Neuron (in vitro differentiated cells): ENCODE measurements at regions not wholly inside any gene's neighbourhood (a gene's known extent, or its start where the extent isn't known, plus 50 kb on each side); places are given as distances from the start of the nearest gene placed in this dataset.
"Not testable (repeated sequence)": the region's sequence is repeated elsewhere in the genome, so short reads cannot be mapped to it uniquely, and the experiment has no call there.

Experiments
- H2AFZ ChIP-seq: one replicate; pipeline ENCODE4 v1.6.1; 2013; ENCODE audit warnings: low read depth, mild to moderate bottlenecking, inconsistent platforms, low read length, moderate library complexity
- H3K27me3 ChIP-seq: one replicate; pipeline ENCODE4 v1.6.1; 2013; ENCODE audit warnings: low read length; ENCODE audit not compliant: insufficient read depth
- H3K36me3 ChIP-seq: one replicate; pipeline ENCODE4 v1.6.1; 2013; ENCODE audit warnings: low read length; ENCODE audit not compliant: insufficient read depth
- H3K4me1 ChIP-seq: one replicate; pipeline ENCODE4 v1.6.1; 2013; ENCODE audit warnings: low read length; ENCODE audit not compliant: insufficient read depth
- H3K4me3 ChIP-seq: 2 replicates; pipeline ENCODE4 v1.5.1; 2013; ENCODE audit warnings: mild to moderate bottlenecking, low read length, moderate library complexity
- H3K9me3 ChIP-seq: one replicate; pipeline ENCODE4 v1.6.1; 2013; ENCODE audit warnings: low read length

GRCh38 chr5:99509064-99509463 is 580.3 kb upstream of the CHD1 start:
- not testable (repeated sequence) for H3K27me3 ChIP-seq, H3K4me1 ChIP-seq, H2AFZ ChIP-seq, H3K9me3 ChIP-seq, H3K4me3 ChIP-seq, H3K36me3 ChIP-seq

DNA sequence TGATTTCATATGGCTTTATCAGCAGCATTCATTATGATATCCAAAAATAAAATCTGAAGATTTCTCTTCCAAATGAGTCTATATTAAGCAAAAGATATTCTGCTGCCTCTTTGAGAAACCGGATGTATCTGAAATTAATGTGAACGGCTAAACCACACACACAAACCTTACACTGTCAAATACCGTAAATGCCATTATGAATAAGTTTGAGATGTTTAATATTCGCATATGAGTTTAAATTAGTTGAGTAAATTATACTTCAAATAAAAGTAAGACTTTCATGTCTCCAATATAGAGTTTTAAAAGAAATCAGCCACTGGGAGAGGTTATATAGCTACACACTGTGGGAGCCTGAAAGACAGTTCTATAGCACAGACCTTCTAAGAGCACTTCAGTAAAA is 566.6 kb upstream of the CHD1 start:
- not testable (repeated sequence) for H2AFZ ChIP-seq, H3K4me1 ChIP-seq, H3K27me3 ChIP-seq, H3K36me3 ChIP-seq, H3K9me3 ChIP-seq, H3K4me3 ChIP-seq

- H3K27me3 ChIP-seq, H3K4me3 ChIP-seq, H3K36me3 ChIP-seq, H3K9me3 ChIP-seq, H2AFZ ChIP-seq, H3K4me1 ChIP-seq: not testable (repeated sequence)
Observed at GRCh38 chr5:99478450-99478849, 549.6 kb upstream of the CHD1 start.

DNA sequence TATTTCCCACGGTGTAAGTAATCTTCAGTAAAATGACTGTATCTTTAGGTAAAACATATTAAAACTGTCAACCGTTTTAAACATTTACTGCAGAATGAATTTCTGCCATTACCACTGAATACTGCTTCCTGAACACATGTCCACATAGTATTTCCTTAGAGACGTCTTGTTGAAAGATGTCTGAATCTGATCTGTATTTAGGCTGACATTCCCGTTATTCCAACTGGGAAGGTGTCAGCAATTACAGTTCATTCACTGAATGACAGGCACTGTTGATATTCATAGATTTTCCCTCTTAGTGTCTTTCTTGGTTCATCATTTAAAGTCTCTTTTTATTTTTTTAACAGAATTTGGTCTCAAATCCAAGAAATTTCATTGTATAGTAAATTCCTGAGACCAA is 544.5 kb upstream of the CHD1 start:
- not testable (repeated sequence) for H3K4me1 ChIP-seq, H3K4me3 ChIP-seq

DNA sequence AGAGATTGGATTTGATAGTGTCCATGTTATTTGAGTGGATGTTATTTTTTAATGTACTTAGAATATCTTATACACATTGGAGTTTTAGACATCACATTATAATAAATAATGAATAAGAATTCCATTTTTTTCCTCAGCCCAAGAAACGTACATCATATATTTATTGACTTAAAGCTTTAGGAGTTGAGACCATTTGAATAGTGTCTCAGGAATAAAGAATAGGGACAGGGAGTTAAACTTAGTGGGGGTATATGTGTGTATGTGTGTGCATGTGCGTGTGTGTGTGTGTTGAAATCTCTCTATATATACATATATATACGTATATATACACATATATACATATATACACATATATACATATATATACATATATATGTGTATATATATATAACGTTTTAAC is 542.9 kb upstream of the CHD1 start:
- not testable (repeated sequence) for H3K9me3 ChIP-seq, H3K4me3 ChIP-seq, H3K4me1 ChIP-seq, H3K36me3 ChIP-seq, H2AFZ ChIP-seq, H3K27me3 ChIP-seq

More for the DNA sequence above, 544.5 kb upstream of the CHD1 start:
- not testable (repeated sequence) for H3K27me3 ChIP-seq, H2AFZ ChIP-seq, H3K36me3 ChIP-seq, H3K9me3 ChIP-seq

DNA sequence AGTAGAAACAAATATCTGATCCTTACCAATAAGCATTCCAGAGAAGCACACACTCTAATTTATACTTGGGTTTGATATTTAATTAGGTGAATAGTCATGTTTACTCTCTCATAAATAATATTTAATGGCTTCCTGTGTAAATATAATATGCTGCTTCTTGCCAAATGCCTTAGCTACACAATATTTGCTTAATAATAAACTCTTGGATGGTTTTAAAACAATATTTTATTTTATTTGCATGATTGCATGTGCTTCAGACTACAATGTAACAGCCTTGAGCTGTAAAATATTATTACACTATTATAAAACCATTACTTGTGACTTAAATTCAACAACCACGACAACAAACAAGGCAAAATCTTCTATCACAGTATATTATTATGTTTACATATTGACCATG is 542.4 kb upstream of the CHD1 start:
- H3K9me3 ChIP-seq, H3K4me1 ChIP-seq, H3K27me3 ChIP-seq, H3K36me3 ChIP-seq, H2AFZ ChIP-seq, H3K4me3 ChIP-seq: not testable (repeated sequence)

DNA sequence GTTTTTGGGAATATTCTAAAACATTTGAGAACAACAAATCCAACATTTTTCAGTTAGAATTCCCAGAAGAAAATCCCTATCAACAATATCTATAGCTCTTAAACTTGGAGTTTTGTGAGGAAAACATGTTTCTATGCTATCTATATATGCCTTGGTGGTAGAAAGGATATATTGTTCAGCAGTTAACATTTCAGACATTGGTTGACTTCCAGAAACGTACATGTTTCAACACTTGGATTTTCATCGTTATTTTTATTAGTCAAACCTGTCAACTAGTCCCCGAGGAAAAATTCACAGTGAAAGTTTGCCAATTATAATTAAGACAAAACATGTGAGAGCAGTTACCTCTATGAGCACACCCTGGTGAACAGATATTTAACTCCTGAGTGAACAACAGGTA is 541.8 kb upstream of the CHD1 start:
- not testable (repeated sequence) for H2AFZ ChIP-seq, H3K27me3 ChIP-seq, H3K4me3 ChIP-seq, H3K4me1 ChIP-seq, H3K36me3 ChIP-seq, H3K9me3 ChIP-seq

DNA sequence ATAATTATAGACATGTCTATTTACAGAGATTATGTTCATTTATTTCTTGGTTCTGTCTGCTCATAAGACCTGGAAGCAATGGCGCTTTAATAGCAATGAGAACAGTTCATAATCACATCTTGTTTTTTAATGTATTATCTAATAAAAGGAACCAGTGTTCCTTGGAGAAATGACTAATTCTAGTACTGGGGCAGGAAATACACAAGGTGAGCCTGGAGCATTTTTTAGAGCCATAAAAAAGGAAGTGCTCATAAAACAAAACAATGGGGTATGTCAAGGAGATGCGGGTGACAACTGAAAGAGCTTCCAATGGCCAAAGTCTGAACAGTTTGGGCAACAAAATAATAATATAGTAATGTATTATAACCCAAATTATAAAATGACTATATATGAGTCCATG is 531.9 kb upstream of the CHD1 start:
- no peak overlapping the region for H3K4me3 ChIP-seq
- no peaks in the 10 kb centered on the region for H3K9me3 ChIP-seq
- H3K36me3 ChIP-seq, result no peaks in the 10 kb centered on the region
- no peak overlapping the region for H2AFZ ChIP-seq
- no peaks in the 10 kb centered on the region for H3K27me3 ChIP-seq
- H3K4me1 ChIP-seq, result no peaks in the 10 kb centered on the region

DNA sequence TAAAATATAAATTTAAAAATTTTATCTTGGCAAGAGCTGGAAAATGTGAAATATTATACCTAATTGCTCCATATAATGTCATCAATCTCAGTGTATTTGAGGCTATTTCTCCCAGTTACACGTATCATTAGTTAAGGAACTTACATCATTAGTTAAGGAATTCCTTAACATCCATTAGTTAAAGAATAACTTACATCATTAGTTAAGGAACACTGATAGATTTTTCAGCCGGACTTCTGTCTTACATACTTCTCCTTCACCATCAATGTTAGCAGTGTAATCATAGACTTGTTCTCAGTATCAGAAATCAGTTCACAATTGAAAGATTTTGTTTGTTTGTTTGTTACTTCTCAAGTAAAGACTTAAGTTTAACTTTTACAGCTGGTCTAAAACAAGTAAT is 524.4 kb upstream of the CHD1 start:
- Histone ChIP-seq H3K4me3 (no peak overlapping the region), H3K27me3 (no peaks in the 10 kb centered on the region), H3K4me1 (no peaks in the 10 kb centered on the region), H3K9me3 (no peaks in the 10 kb centered on the region), H3K36me3 (no peaks in the 10 kb centered on the region), H2AFZ (no peak overlapping the region)

DNA sequence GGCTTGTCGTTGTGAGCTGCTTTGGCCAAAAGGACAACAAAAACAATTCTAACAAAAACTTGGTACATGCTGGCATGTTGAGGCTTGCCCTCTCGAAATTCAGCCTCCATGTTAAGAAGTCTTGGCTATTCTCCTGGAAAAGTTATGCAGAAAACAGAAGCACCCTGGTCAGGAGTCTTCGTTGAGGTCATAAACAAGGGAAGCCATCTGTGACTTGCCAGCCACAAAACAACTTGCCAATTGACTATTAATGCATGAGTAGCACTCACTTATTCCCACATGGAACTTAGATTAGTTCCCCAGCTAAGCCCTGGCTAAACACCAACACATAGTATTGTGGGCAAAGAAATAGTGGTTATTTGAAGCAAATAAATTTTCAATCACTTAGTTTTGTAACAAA is 521.0 kb upstream of the CHD1 start:
- no peaks in the 10 kb centered on the region for H3K4me1 ChIP-seq
- no peak overlapping the region for H3K4me3 ChIP-seq
- H3K9me3 ChIP-seq, result no peaks in the 10 kb centered on the region
- H2AFZ ChIP-seq, result no peak overlapping the region
- H3K36me3 ChIP-seq, result no peaks in the 10 kb centered on the region
- H3K27me3 ChIP-seq, result no peaks in the 10 kb centered on the region

GRCh38 chr5:99445805-99446204 is 517.0 kb upstream of the CHD1 start:
- no peaks in the 10 kb centered on the region for H3K27me3 ChIP-seq
- no peaks in the 10 kb centered on the region for H3K9me3 ChIP-seq
- no peaks in the 10 kb centered on the region for H3K36me3 ChIP-seq
- no peaks in the 10 kb centered on the region for H3K4me1 ChIP-seq
- no peak overlapping the region for H3K4me3 ChIP-seq
- no peak overlapping the region for H2AFZ ChIP-seq

GRCh38 chr5:99441235-99441634 is 512.4 kb upstream of the CHD1 start:
- Histone ChIP-seq H3K9me3 (no peaks in the 10 kb centered on the region), H2AFZ (no peak overlapping the region), H3K27me3 (no peaks in the 10 kb centered on the region), H3K36me3 (no peaks in the 10 kb centered on the region), H3K4me1 (no peaks in the 10 kb centered on the region), H3K4me3 (no peak overlapping the region)

GRCh38 chr5:99438619-99439018 is 509.8 kb upstream of the CHD1 start:
- Histone ChIP-seq H3K27me3 (no peaks in the 10 kb centered on the region), H3K9me3 (no peaks in the 10 kb centered on the region), H3K4me1 (no peaks in the 10 kb centered on the region), H2AFZ (no peak overlapping the region), H3K36me3 (no peaks in the 10 kb centered on the region), H3K4me3 (no peak overlapping the region)

DNA sequence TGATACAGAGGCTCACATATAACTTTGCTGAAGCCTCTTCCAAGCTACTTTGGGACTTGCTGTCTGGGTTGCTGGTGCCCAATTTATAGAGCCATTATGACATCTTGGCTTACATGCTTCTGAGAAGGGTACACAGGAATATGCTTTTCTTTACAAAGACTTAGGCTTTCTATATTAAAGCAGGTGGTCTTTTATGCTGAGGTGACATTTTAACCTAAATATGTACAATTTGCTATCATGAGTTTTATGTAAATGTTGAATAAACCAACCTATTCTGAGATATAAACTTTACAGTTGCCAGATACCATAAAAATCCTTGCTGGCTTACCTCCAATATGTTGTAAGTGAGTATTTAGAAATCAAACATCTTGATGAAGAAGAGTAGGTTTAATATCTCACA is 509.2 kb upstream of the CHD1 start:
- Histone ChIP-seq H3K36me3 (no peaks in the 10 kb centered on the region), H3K9me3 (no peaks in the 10 kb centered on the region), H3K27me3 (no peaks in the 10 kb centered on the region), H3K4me1 (no peaks in the 10 kb centered on the region), H3K4me3 (no peak overlapping the region), H2AFZ (no peak overlapping the region)

DNA sequence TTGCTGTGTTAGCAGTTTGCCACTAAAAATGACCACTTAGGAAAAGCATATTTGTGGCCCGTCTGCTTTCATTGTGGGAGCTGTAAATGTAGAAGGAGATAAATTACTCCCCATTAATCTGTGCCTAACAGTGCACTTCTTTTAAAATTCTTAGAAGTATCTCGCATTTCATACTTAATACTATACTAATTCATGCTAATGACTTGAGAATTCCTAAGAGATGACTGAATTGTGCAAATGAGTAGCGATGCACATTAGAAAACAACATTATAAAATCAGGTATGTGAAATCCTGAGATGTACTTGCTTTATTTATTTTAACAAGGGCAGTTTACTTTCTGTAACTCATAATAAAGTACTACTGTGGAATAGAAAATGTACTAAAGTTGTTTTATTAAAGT is 494.6 kb upstream of the CHD1 start:
- H3K4me1 ChIP-seq, H3K4me3 ChIP-seq, H3K27me3 ChIP-seq, H2AFZ ChIP-seq, H3K36me3 ChIP-seq, H3K9me3 ChIP-seq: not testable (repeated sequence)
